GM10266 (cell line): ENCODE measurements at regions not wholly inside any gene's neighbourhood (a gene's known extent, or its start where the extent isn't known, plus 50 kb on each side); places are given as distances from the start of the nearest gene placed in this dataset.

Experiments
- DNase-seq: peaks from one replicate; pipeline ENCODE4 v3.0.0; 2012; ENCODE audit errors: extremely low spot score
- TF ChIP-seq, protein P1 (sequence below): IDR thresholded peaks from 2 replicates; pipeline ENCODE4 v1.5.1; 2012; ENCODE audit warnings: mild to moderate bottlenecking, low read depth; ENCODE audit not compliant: control insufficient read depth, insufficient read depth; ENCODE audit errors: missing control alignments

DNA sequence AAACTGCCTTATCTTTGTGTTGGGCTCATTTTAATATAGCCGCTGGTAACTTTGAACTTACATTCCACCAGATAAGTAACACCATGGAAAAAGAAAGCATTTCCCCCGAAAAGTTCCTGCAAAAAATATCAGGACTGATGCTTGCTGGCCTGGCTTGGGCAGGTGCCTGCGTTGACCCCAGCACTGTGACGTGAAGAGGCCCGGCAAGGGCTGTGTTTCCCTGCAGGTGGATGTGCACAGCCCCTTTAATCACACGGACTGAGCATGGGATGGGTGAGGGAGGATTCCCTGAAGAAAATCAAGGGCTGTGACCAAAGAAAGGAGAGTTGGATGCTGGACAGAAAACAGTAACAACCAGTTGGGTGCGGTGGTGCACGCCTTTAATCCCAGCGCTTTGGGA, 138.2 kb downstream of the NSG2 start:
- TF ChIP-seq, protein P1, sequence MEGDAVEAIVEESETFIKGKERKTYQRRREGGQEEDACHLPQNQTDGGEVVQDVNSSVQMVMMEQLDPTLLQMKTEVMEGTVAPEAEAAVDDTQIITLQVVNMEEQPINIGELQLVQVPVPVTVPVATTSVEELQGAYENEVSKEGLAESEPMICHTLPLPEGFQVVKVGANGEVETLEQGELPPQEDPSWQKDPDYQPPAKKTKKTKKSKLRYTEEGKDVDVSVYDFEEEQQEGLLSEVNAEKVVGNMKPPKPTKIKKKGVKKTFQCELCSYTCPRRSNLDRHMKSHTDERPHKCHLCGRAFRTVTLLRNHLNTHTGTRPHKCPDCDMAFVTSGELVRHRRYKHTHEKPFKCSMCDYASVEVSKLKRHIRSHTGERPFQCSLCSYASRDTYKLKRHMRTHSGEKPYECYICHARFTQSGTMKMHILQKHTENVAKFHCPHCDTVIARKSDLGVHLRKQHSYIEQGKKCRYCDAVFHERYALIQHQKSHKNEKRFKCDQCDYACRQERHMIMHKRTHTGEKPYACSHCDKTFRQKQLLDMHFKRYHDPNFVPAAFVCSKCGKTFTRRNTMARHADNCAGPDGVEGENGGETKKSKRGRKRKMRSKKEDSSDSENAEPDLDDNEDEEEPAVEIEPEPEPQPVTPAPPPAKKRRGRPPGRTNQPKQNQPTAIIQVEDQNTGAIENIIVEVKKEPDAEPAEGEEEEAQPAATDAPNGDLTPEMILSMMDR = no peak
- no peak for DNase-seq

DNA sequence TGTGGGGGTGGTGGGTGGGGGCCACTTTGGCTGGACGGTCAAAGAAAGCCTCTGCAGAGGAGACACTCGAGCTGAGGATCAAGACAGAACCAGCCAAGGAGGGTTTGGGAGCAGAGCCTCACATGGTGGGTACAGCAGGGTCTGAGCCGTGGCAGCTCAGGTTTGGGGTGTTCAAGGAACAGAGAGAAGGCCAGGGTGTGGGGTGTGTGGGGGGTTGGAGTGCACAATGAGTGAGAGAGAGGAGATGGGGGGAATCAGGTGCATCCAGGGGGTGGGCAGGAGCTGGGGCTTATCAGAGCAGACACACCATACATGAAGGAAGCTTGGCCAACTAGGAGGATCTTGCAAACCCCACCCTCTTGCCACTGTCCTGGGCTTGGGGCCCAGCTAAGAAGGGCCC, 140.0 kb downstream of the NSG2 start:
- no peak for DNase-seq
- TF ChIP-seq, protein P1 = no peak

DNA sequence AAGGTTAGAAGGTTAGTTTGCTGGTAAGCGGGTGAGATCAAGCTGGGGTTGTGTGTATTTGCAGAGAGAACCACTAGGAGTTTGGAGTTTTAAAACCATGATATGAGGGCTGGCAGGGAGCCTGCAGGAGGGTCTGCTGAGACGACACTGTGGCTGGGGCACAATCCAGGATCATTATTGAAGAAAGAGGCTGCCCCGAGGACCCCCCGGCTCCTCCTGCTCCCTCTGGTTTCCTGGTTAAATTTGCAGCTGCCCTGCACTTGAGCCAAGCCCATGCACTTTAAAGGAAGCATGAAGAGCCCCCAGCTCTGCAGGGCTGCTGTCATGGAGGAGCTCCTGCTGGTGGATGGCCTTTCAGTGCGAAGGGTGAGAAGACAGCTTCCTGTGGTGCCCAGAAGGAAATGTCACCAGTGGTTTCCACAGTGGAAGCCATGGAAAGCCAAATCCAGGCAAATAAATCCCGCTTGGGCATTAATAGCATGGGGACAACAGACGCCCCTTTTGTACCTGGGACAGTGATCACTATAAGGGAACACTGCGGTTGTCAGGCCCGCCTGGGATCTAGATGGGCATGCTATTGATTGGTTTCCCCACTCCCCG, 140.7 kb downstream of the NSG2 start:
- TF ChIP-seq, protein P1 = no peak
- DNase-seq = no peak

DNA sequence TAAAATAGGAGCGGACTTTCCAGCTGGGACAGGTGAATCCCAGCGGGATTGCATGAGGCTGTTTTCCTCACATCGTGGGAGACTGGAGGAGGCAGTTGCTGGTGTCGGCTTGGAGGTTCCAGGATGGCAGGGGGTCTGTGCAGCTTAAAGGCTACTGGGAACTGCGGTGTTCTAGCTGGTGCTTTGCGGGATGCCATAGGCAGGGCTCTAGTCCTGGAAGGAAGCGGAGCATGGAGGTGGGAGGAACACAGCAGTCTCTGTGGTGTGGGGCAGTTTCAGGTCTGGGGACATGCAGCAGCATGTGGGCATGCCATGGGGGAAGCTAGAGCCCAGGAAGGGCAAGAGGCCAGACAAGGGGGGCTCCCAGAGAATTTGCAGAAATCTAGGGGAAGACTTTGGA, 141.5 kb downstream of the NSG2 start:
- no peak for DNase-seq
- TF ChIP-seq, protein P1 = no peak

DNA sequence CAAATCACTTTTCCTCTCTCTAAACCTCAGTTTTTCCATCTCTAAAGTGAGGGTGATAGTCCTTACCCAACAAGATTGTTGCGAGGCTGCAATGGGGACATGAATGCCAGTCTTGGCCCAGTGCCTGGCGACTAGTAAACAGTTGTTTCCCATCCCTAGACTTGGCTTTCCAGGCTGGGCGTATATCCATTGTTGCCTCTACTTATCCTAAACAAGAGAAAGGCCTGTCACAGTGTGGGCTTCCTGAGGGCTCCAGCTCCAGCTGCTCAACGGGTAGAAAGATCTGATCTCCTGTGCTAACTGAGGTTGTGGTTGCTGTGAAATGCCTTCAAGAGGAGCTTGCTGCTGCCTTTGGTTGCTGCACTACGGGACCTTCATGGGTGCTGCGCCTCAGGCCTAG, 142.0 kb downstream of the NSG2 start:
- TF ChIP-seq, protein P1 = no peak
- DNase-seq = no peak

DNA sequence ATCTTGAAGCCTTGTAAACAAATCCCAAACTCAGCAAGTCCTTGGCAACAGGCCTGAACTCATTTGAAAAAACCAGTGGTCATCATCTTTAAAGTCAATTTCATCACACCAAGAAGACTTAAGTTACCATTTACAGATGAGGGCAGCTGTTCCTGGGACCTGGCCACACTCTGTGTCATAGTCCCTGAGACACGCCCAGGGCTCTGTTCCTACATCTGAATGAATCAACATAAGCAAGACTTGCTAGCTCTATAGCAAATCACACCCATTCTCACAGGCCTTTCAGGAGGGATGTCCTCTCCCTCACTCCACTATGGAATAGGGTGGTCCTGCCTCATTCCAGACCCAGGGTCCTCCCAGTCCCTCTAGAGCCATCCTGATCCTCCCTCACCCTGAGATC, 142.8 kb downstream of the NSG2 start:
- TF ChIP-seq, protein P1 = no peak
- no peak for DNase-seq

DNA sequence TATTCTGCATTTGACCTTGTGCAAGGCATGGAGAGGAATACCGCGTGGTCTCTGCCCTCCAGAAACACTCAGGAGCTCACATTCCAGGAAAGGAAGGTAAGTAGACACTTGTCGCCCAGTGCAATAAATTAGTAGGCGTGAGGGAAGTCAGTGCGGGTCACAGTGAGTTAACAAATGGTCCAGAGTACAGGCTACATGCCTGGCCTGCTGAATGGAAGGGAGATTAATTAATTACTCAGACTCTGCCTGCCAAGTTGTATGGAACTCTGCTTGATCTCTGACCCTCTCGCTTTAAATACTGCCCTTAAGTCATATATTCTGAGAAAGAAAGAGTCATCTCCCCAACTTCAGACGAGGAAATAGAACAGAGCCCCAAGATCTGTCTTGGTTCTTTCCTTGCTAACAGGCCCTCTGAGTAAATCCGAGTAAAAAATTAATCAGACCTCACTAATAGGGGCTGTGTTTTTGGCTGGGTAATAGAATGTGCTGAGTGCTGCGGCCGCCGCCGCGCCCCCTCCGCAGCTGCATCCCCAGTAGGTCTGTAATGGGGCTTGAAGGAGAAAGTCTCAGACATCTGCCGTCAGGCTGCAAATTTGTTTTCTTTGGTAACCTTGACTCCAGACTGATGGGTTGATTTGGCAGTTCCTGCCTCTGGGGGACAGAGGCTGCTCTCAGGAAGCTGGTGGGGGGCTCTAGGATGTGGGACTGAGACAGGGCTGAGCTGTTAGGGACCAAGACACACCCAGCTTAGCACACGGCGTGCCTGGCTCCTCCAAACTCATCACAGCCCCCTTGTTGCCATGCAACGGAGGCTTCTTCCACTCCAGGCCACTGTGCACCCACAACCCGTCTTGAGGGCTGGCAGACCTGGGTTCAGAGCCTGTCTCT, 144.4 kb downstream of the NSG2 start:
- no peak for DNase-seq
- TF ChIP-seq, protein P1 = no peak
